AG10803 (cell line): ENCODE measurements at regions not wholly inside any gene's neighbourhood (a gene's known extent, or its start where the extent isn't known, plus 50 kb on each side); places are given as distances from the start of the nearest gene placed in this dataset.

Source experiments
- DNase-seq: peaks from one replicate; pipeline ENCODE4 v3.0.0; 2010; ENCODE audit warnings: low read depth
- H3K4me3 ChIP-seq: 2 replicates; pipeline ENCODE4 v1.5.1; 2011; ENCODE audit warnings: mild to moderate bottlenecking, low read length, control low read depth
- CTCF ChIP-seq: conservative IDR thresholded peaks from 2 replicates; pipeline ENCODE4 v1.5.1; 2011; ENCODE audit warnings: mild to moderate bottlenecking, low read length, control low read depth, inconsistent platforms

- H3K4me3 ChIP-seq, result no peak overlapping the region
- no peak for TF ChIP-seq CTCF
- DNase-seq, result peak; percentile 23
These were observed 155.0 kb upstream of the SLC8A1 start for GRCh38 chr2:40606862-40607261.

- H3K4me3 ChIP-seq, result no peak overlapping the region
- no peak for TF ChIP-seq CTCF
- DNase-seq, result no peak
These were observed 159.3 kb upstream of the SLC8A1 start for GRCh38 chr2:40611196-40611595.

GRCh38 chr2:40625849-40626248, 174.0 kb upstream of the SLC8A1 start:
- no peak for TF ChIP-seq CTCF
- no peak overlapping the region for H3K4me3 ChIP-seq
- peak; percentile 80 for DNase-seq

- no peak for DNase-seq
- H3K4me3 ChIP-seq, result no peak overlapping the region
- TF ChIP-seq CTCF, result no peak
These were observed 176.7 kb upstream of the SLC8A1 start for GRCh38 chr2:40628556-40628955.

- no peak for TF ChIP-seq CTCF
- DNase-seq, result no peak
- no peak overlapping the region for H3K4me3 ChIP-seq
These were observed 178.0 kb upstream of the SLC8A1 start for GRCh38 chr2:40629768-40630434.

- peak; percentile 16 for DNase-seq
- no peak overlapping the region for H3K4me3 ChIP-seq
- TF ChIP-seq CTCF, result no peak
These were observed 187.4 kb upstream of the SLC8A1 start for GRCh38 chr2:40639320-40639719.

- DNase-seq, result peak; percentile 50
- H3K4me3 ChIP-seq, result no peak overlapping the region
These were observed 190.3 kb upstream of the SLC8A1 start for GRCh38 chr2:40642237-40642636.

More at GRCh38 chr2:40642237-40642636, 190.3 kb upstream of the SLC8A1 start:
- no peak for TF ChIP-seq CTCF
